H1 (cell line): ENCODE measurements at regions not wholly inside any gene's neighbourhood (a gene's known extent, or its start where the extent isn't known, plus 50 kb on each side); places are given as distances from the start of the nearest gene placed in this dataset.

ENCODE experiments used
- CTCF ChIA-PET: fragments of 300-600 bp; sonication (Branson Sonifier 250); formaldehyde crosslinking; loops from one replicate; lab custom pipeline; 2021; ENCODE audit not compliant: partially characterized antibody; lab: Charles Lee
- POLR2A ChIA-PET: fragments of 300-600 bp; sonication (Branson Sonifier 250); formaldehyde crosslinking; loops from one replicate; lab custom pipeline; 2021; ENCODE audit warnings: inconsistent platforms; ENCODE audit not compliant: partially characterized antibody; lab: Charles Lee
- DNase-seq, 2 experiments: peaks; one replicate each; pipeline versions ENCODE4 v3.0.0 to v3.0.0-alpha.2; 2010 to 2022; ENCODE audit warnings: low spot score in 2 of 2, low read depth in 1 of 2, mixed read lengths in 1 of 2
- FAIRE-seq: peaks from 2 replicates; lab custom pipeline; 2011; peaks lifted over from hg19 to GRCh38; lab: Jason Lieb, UNC
- H2AFZ ChIP-seq: 2 replicates; pipeline ENCODE4 v1.8.1; 2012; ENCODE audit warnings: low read length, inconsistent platforms
- H2AK5ac ChIP-seq: 2 replicates; pipeline ENCODE4 v1.6.1; 2013; ENCODE audit warnings: low read depth, low read length
- H2BK120ac ChIP-seq: replicated peaks from 2 replicates; pipeline ENCODE3; 2013; ENCODE audit warnings: low read depth, low read length, inconsistent platforms
- H2BK12ac ChIP-seq: 2 replicates; pipeline ENCODE4 v1.6.1; 2013; ENCODE audit warnings: low read depth, low read length
- H2BK15ac ChIP-seq: 2 replicates; pipeline ENCODE4 v1.6.1; 2013; ENCODE audit warnings: low read length
- H2BK20ac ChIP-seq: 2 replicates; pipeline ENCODE4 v1.6.1; 2013; ENCODE audit warnings: low read length
- H2BK5ac ChIP-seq: 2 replicates; pipeline ENCODE4 v1.6.1; 2013; ENCODE audit warnings: low read depth, low read length
- H3K14ac ChIP-seq: 2 replicates; pipeline ENCODE4 v1.6.1; 2013; ENCODE audit warnings: inconsistent platforms; ENCODE audit not compliant: insufficient read length
- H3K18ac ChIP-seq: 2 replicates; pipeline ENCODE4 v1.6.1; 2013; ENCODE audit warnings: low read length; ENCODE audit errors: extremely low read depth
- H3K23ac ChIP-seq: 2 replicates; pipeline ENCODE4 v1.6.1; 2013; ENCODE audit warnings: inconsistent platforms; ENCODE audit not compliant: insufficient read length
- H3K23me2 ChIP-seq: 2 replicates; pipeline ENCODE4 v1.6.1; 2013; ENCODE audit warnings: low read depth, low read length
- H3K27ac ChIP-seq: 2 replicates; pipeline ENCODE4 v1.6.1; 2011; ENCODE audit warnings: low read depth, low read length, inconsistent platforms
- H3K27me3 ChIP-seq, 4 experiments: replicated peaks in 1 of 4; 1 replicate in 1 of 4; 2 replicates in 3 of 4; pipeline versions ENCODE4 v1.6.1 to v1.8.1; 2011 to 2013; ENCODE audit warnings: low read length in 3 of 4, mild to moderate bottlenecking in 3 of 4, inconsistent platforms in 2 of 4, mixed read lengths in 2 of 4, moderate library complexity in 1 of 4; ENCODE audit not compliant: control insufficient read depth in 3 of 4, insufficient read depth in 3 of 4; ENCODE audit errors: extremely low read depth in 1 of 4
- H3K36me3 ChIP-seq, 4 experiments: 2 replicates each; pipeline versions ENCODE4 v1.6.1 to v1.8.1; 2011 to 2013; ENCODE audit warnings: mild to moderate bottlenecking in 4 of 4, low read length in 3 of 4, moderate library complexity in 2 of 4, control low read depth in 1 of 4, inconsistent platforms in 1 of 4; ENCODE audit not compliant: insufficient read depth in 4 of 4, control insufficient read depth in 2 of 4
- H3K4ac ChIP-seq: replicated peaks from 2 replicates; pipeline ENCODE3; 2013; ENCODE audit warnings: low read length, low read depth, mixed read lengths, inconsistent platforms; ENCODE audit not compliant: insufficient read length
- H3K4me1 ChIP-seq, 4 experiments: replicated peaks in 1 of 4; 1 replicate in 1 of 4; 2 replicates in 3 of 4; pipeline versions ENCODE4 v1.6.1 to v1.8.1; 2011 to 2013; ENCODE audit warnings: low read length in 3 of 4, inconsistent platforms in 2 of 4, mixed read lengths in 1 of 4; ENCODE audit not compliant: insufficient read depth in 4 of 4, control insufficient read depth in 3 of 4
- H3K4me2 ChIP-seq, 2 experiments: 2 replicates each; pipeline versions ENCODE4 v1.6.1 to v1.8.1; 2011 to 2013; ENCODE audit warnings: low read depth in 2 of 2, low read length in 2 of 2, control low read depth in 1 of 2, inconsistent platforms in 1 of 2, mild to moderate bottlenecking in 1 of 2; ENCODE audit not compliant: insufficient read depth in 1 of 2
- H3K4me3 ChIP-seq, 4 experiments: fragments of 200-600, 300-600 bp in 1 of 4; sonication (generic), shearing (Covaris generic), sonication (Bioruptor Twin) in 1 of 4; 2 replicates each; pipeline versions ENCODE4 v1.5.1 to v1.8.1; 2011 to 2016; ENCODE audit warnings: low read length in 4 of 4, low read depth in 3 of 4, control low read depth in 2 of 4, inconsistent platforms in 2 of 4, mild to moderate bottlenecking in 2 of 4, mixed read lengths in 1 of 4, moderate library complexity in 1 of 4; ENCODE audit not compliant: insufficient read depth in 2 of 4; ENCODE audit errors: extremely low read depth in 1 of 4
- H3K56ac ChIP-seq: replicated peaks from 2 replicates; pipeline ENCODE3; 2013; ENCODE audit warnings: low read depth, mild to moderate bottlenecking, mixed read lengths, low read length, inconsistent platforms; ENCODE audit not compliant: insufficient read length
- H3K79me1 ChIP-seq: 2 replicates; pipeline ENCODE4 v1.6.1; 2013; ENCODE audit warnings: low read depth, low read length, control low read depth
- H3K79me2 ChIP-seq, 2 experiments: 2 replicates each; pipeline versions ENCODE4 v1.6.1 to v1.8.1; 2012 to 2013; ENCODE audit warnings: low read length in 2 of 2, mild to moderate bottlenecking in 2 of 2, inconsistent platforms in 1 of 2; ENCODE audit not compliant: insufficient read depth in 2 of 2, control insufficient read depth in 1 of 2
- H3K9ac ChIP-seq, 4 experiments: replicated peaks in 1 of 4; 1 replicate in 1 of 4; 2 replicates in 3 of 4; pipeline versions ENCODE4 v1.6.1 to v1.8.1; 2011 to 2013; ENCODE audit warnings: low read depth in 3 of 4, low read length in 3 of 4, control low read depth in 2 of 4, mild to moderate bottlenecking in 2 of 4, moderate library complexity in 2 of 4, inconsistent platforms in 1 of 4; ENCODE audit errors: extremely low read depth in 1 of 4
- H3K9me3 ChIP-seq, 2 experiments: 2 replicates each; pipeline versions ENCODE4 v1.6.1 to v1.8.1; 2012 to 2013; ENCODE audit warnings: mild to moderate bottlenecking in 2 of 2, moderate library complexity in 2 of 2, control low read depth in 1 of 2, inconsistent platforms in 1 of 2, low read depth in 1 of 2, low read length in 1 of 2, mixed read lengths in 1 of 2; ENCODE audit not compliant: insufficient read depth in 2 of 2
- H4K20me1 ChIP-seq, 2 experiments: replicated peaks in 1 of 2; 2 replicates each; pipeline versions ENCODE3 to v1.8.1; 2011 to 2013; ENCODE audit warnings: inconsistent platforms in 2 of 2, low read length in 2 of 2, mild to moderate bottlenecking in 1 of 2; ENCODE audit not compliant: insufficient read depth in 2 of 2, control insufficient read depth in 1 of 2
- H4K5ac ChIP-seq: 2 replicates; pipeline ENCODE4 v1.6.1; 2013; ENCODE audit warnings: low read length, low read depth, mixed read lengths, inconsistent platforms; ENCODE audit not compliant: insufficient read length
- H4K8ac ChIP-seq: 2 replicates; pipeline ENCODE4 v1.8.0; 2013; ENCODE audit warnings: mild to moderate bottlenecking, moderate library complexity, low read length, inconsistent platforms; ENCODE audit not compliant: insufficient read depth; ENCODE audit errors: extremely low read depth
- H4K91ac ChIP-seq: replicated peaks from 2 replicates; pipeline ENCODE3; 2013; ENCODE audit warnings: low read length, mixed read lengths, inconsistent platforms; ENCODE audit not compliant: insufficient read length
- ASH2L ChIP-seq: fragments of 200-600, 300-600 bp; sonication (generic); IDR thresholded peaks from one replicate; pipeline ENCODE4 v1.7.1; 2017; ENCODE audit warnings: low read length
- BRCA1 ChIP-seq: IDR thresholded peaks from 2 replicates; pipeline ENCODE4 v1.6.1; 2012; ENCODE audit warnings: low read depth, low read length, improper control_type of control experiment
- CBX8 ChIP-seq: fragments of 300-800, 300-1000 bp; sonication (generic); IDR thresholded peaks from 2 replicates; pipeline ENCODE4 v1.7.1; 2016; ENCODE audit warnings: low read depth, low read length, borderline replicate concordance
- CTBP2 ChIP-seq: IDR thresholded peaks from 2 replicates; pipeline ENCODE4 v1.7.0; 2011; ENCODE audit warnings: borderline replicate concordance, mild to moderate bottlenecking, moderate library complexity, mixed read lengths, low read length; ENCODE audit not compliant: insufficient read depth, insufficient read length
- CTCF ChIP-seq, 3 experiments: IDR thresholded peaks; 1 replicate in 2 of 3; 2 replicates in 1 of 3; pipeline versions ENCODE4 v1.5.1 to v1.6.1; 2011; ENCODE audit warnings: low read length in 3 of 3, mild to moderate bottlenecking in 3 of 3, inconsistent platforms in 2 of 3, low read depth in 1 of 3, moderate library complexity in 1 of 3; ENCODE audit not compliant: insufficient read depth in 1 of 3; ENCODE audit errors: control extremely low read depth in 1 of 3
- EGR1 ChIP-seq: IDR thresholded peaks from 2 replicates; pipeline ENCODE4 v1.6.1; 2011; ENCODE audit warnings: low read depth, low read length, borderline replicate concordance
- KDM4A ChIP-seq: IDR thresholded peaks from one replicate; pipeline ENCODE4 v1.7.1; 2012; ENCODE audit warnings: low read depth, mild to moderate bottlenecking, moderate library complexity, low read length, inconsistent platforms; ENCODE audit not compliant: severe bottlenecking
- MAX ChIP-seq: IDR thresholded peaks from 2 replicates; pipeline ENCODE4 v1.6.1; 2012; ENCODE audit warnings: inconsistent platforms
- RAD21 ChIP-seq, 2 experiments: IDR thresholded peaks in 1 of 2; conservative IDR thresholded peaks in 1 of 2; 2 replicates each; pipeline ENCODE4 v1.6.1; 2011; ENCODE audit warnings: low read depth in 2 of 2, low read length in 2 of 2, improper control_type of control experiment in 1 of 2, inconsistent platforms in 1 of 2, mild to moderate bottlenecking in 1 of 2, moderate library complexity in 1 of 2
- TEAD4 ChIP-seq: IDR thresholded peaks from 2 replicates; pipeline ENCODE4 v1.6.1; 2012; ENCODE audit warnings: low read depth, low read length, inconsistent platforms, mixed read lengths
- USF2 ChIP-seq: IDR thresholded peaks from 2 replicates; pipeline ENCODE4 v1.6.1; 2011; ENCODE audit warnings: low read length, improper control_type of control experiment

GRCh38 chr11:21634956-21635355 lies 557.9 kb upstream of the ANO5 start:
- Histone ChIP-seq H2BK20ac (no peak overlapping the region), H2BK5ac (no peak overlapping the region), H3K4me2 (no peak overlapping the region), H3K9ac (no peak overlapping the region), H3K4ac (no peak overlapping the region), H3K36me3 (no peaks in the 10 kb centered on the region), H3K9me3 (no peaks in the 10 kb centered on the region), H3K79me2 (no peaks in the 10 kb centered on the region), H2BK120ac (no peak overlapping the region), H3K27me3 (no peaks in the 10 kb centered on the region), H4K5ac (no peak overlapping the region), H2AK5ac (no peak overlapping the region), H3K56ac (no peak overlapping the region), H3K23me2 (no peaks in the 10 kb centered on the region), H3K14ac (no peak overlapping the region), H2AFZ (no peak overlapping the region), H3K79me1 (no peaks in the 10 kb centered on the region), H3K18ac (no peak overlapping the region), H4K91ac (no peak overlapping the region), H2BK12ac (no peak overlapping the region), H3K4me3 (no peak overlapping the region), H3K4me1 (no peaks in the 10 kb centered on the region), H3K23ac (no peak overlapping the region), H4K8ac (no peak overlapping the region), H2BK15ac (no peak overlapping the region), H4K20me1 (no peaks in the 10 kb centered on the region), H3K27ac (no peak overlapping the region)
- ChIA-PET POLR2A (no interaction called here), CTCF (no interaction called here)
- FAIRE-seq = no peak
- no peak for DNase-seq
- TF ChIP-seq CTBP2 (no peak), KDM4A (no peak), EGR1 (no peak), BRCA1 (no peak), TEAD4 (no peak), ASH2L (no peak), CTCF (IDR thresholded peaks at IDR 0.05; ENCODE audit: control extremely low read depth in 1 of 3, insufficient read depth in 1 of 3, low read depth in 1 of 3, low read length in 3 of 3) (no peak), USF2 (no peak), MAX (no peak), RAD21 (IDR thresholded peaks at IDR 0.05 in 1 of 2, conservative IDR thresholded peaks at IDR 0.05 in 1 of 2; ENCODE audit: low read depth in 2 of 2, low read length in 2 of 2) (no peak), CBX8 (no peak)
